ENCODE measurements at regions not wholly inside any gene's neighbourhood (a gene's known extent, or its start where the extent isn't known, plus 50 kb on each side); places are given as distances from the start of the nearest gene placed in this dataset.

DNA sequence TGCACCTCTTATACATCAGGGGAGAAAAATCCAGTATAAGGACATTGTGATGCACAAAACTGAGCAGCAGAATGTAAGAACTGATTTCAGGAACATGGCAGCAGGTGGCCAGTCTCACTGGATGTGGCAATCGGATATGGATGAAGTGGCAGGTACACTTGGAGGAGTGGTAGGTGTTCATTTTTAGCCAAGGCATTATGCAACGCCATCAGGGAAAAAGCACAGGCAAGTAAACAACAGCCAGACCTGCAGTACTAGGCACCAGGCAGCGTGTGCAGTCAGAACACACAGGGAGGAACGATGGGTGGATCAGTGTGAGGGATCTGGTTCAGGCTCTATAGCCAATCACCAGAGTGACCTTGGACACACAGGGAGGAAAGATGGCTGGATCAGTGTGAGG, 77.4 kb upstream of the GCFC2 start:
- Mint-ChIP-seq H3K36me3 (ENCODE audit: insufficient read depth, unreplicated experiment) (no peaks in the 10 kb centered on the region), H3K4me1 (ENCODE audit: low read depth, unreplicated experiment) (no peaks in the 10 kb centered on the region), H3K27me3 (ENCODE audit: unreplicated experiment) (no peaks in the 10 kb centered on the region), H3K9me3 (ENCODE audit: low read depth, unreplicated experiment) (no peaks in the 10 kb centered on the region), H3K4me3 (ENCODE audit: low read depth, unreplicated experiment) (no peak overlapping the region), H3K27ac (ENCODE audit: unreplicated experiment) (no peak overlapping the region)
- intact Hi-C loops (cut with micrococcal nuclease; ENCODE audit: unreplicated experiment), result loop anchor here (5.0 kb wide), 1 partner anchor 809 kb away; no protein-coding TSS in a partner anchor
- DNase-seq, result no peak
- CTCF ChIA-PET, result no interaction called here
- TF ChIP-seq, protein P1, sequence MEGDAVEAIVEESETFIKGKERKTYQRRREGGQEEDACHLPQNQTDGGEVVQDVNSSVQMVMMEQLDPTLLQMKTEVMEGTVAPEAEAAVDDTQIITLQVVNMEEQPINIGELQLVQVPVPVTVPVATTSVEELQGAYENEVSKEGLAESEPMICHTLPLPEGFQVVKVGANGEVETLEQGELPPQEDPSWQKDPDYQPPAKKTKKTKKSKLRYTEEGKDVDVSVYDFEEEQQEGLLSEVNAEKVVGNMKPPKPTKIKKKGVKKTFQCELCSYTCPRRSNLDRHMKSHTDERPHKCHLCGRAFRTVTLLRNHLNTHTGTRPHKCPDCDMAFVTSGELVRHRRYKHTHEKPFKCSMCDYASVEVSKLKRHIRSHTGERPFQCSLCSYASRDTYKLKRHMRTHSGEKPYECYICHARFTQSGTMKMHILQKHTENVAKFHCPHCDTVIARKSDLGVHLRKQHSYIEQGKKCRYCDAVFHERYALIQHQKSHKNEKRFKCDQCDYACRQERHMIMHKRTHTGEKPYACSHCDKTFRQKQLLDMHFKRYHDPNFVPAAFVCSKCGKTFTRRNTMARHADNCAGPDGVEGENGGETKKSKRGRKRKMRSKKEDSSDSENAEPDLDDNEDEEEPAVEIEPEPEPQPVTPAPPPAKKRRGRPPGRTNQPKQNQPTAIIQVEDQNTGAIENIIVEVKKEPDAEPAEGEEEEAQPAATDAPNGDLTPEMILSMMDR (IDR thresholded peaks at IDR 0.05; ENCODE audit: unreplicated experiment), result no peak
- no TSS peak for BruUV-seq (replicated peaks)

GRCh38 chr2:75787532-75788132, 76.9 kb upstream of the GCFC2 start:
- intact Hi-C loops (cut with micrococcal nuclease; ENCODE audit: unreplicated experiment), result loop anchor here (5.0 kb wide), 1 partner anchor 810 kb away; no protein-coding TSS in a partner anchor
- no peaks in the 10 kb centered on the region for H3K36me3 Mint-ChIP-seq (ENCODE audit: insufficient read depth, unreplicated experiment)
- no peak overlapping the region for H3K4me3 Mint-ChIP-seq (ENCODE audit: low read depth, unreplicated experiment)
- TF ChIP-seq, protein P1 (IDR thresholded peaks at IDR 0.05; ENCODE audit: unreplicated experiment), result no peak
- H3K27ac Mint-ChIP-seq (ENCODE audit: unreplicated experiment), result no peak overlapping the region
- BruUV-seq (replicated peaks), result no TSS peak
- H3K4me1 Mint-ChIP-seq (ENCODE audit: low read depth, unreplicated experiment), result no peaks in the 10 kb centered on the region
- CTCF ChIA-PET, result no interaction called here
- no peaks in the 10 kb centered on the region for H3K27me3 Mint-ChIP-seq (ENCODE audit: unreplicated experiment)
- no peak for DNase-seq
- H3K9me3 Mint-ChIP-seq (ENCODE audit: low read depth, unreplicated experiment), result no peaks in the 10 kb centered on the region

DNA sequence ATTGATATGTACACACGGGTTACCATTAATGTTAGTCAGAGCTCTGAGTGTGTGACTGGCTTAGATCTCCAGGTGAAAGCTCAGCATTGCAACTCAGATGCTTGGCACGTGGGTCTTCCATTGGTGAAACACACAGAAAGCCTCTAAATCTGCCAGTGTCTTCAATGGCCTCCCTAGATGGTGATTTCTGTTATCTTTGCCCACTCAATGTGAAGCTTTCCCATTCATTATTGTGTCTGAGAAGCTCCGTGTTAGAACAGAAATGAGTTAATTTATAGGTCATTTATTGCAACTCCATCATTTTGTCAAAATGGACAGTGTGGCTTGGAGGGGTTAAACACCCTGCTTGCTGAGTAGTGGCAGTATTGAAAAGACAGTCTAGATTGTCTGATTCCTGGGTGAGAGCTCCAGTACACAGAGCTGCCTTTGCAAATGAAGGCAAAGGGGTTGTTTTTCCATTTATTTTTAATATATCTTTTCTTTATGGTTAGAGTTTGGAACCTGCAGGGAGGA, 64.7 kb upstream of the GCFC2 start:
- H3K9me3 Mint-ChIP-seq (ENCODE audit: low read depth, unreplicated experiment), result no peaks in the 10 kb centered on the region
- CTCF ChIA-PET, result no interaction called here
- no peaks in the 10 kb centered on the region for H3K4me1 Mint-ChIP-seq (ENCODE audit: low read depth, unreplicated experiment)
- intact Hi-C loops (cut with micrococcal nuclease; ENCODE audit: unreplicated experiment), result no loop called here
- DNase-seq, result no peak
- no peaks in the 10 kb centered on the region for H3K27me3 Mint-ChIP-seq (ENCODE audit: unreplicated experiment)
- no peaks in the 10 kb centered on the region for H3K36me3 Mint-ChIP-seq (ENCODE audit: insufficient read depth, unreplicated experiment)
- BruUV-seq (replicated peaks), result no TSS peak
- no peak overlapping the region for H3K27ac Mint-ChIP-seq (ENCODE audit: unreplicated experiment)
- no peak overlapping the region for H3K4me3 Mint-ChIP-seq (ENCODE audit: low read depth, unreplicated experiment)
- TF ChIP-seq, protein P1 (IDR thresholded peaks at IDR 0.05; ENCODE audit: unreplicated experiment), result no peak

GRCh38 chr2:75772908-75773630, 62.4 kb upstream of the GCFC2 start:
- no peaks in the 10 kb centered on the region for H3K4me1 Mint-ChIP-seq (ENCODE audit: low read depth, unreplicated experiment)
- TF ChIP-seq, protein P1 (IDR thresholded peaks at IDR 0.05; ENCODE audit: unreplicated experiment), result no peak
- H3K9me3 Mint-ChIP-seq (ENCODE audit: low read depth, unreplicated experiment), result peaks cover 2% of the 10 kb centered on the region
- intact Hi-C loops (cut with micrococcal nuclease; ENCODE audit: unreplicated experiment), result no loop called here
- no peaks in the 10 kb centered on the region for H3K36me3 Mint-ChIP-seq (ENCODE audit: insufficient read depth, unreplicated experiment)
- no TSS peak for BruUV-seq (replicated peaks)
- H3K27me3 Mint-ChIP-seq (ENCODE audit: unreplicated experiment), result peaks cover 5% of the 10 kb centered on the region
- CTCF ChIA-PET, result no interaction called here
- H3K4me3 Mint-ChIP-seq (ENCODE audit: low read depth, unreplicated experiment), result no peak overlapping the region
- no peak overlapping the region for H3K27ac Mint-ChIP-seq (ENCODE audit: unreplicated experiment)
- DNase-seq, result no peak

All from Calu3 (cell line).